Spinal cord (tissue), 10 donors: ENCODE measurements at regions not wholly inside any gene's neighbourhood (a gene's known extent, or its start where the extent isn't known, plus 50 kb on each side); places are given as distances from the start of the nearest gene placed in this dataset. TPM values are rescaled to one million over a fixed set of nuclear protein-coding genes. Genes with fewer than 3 reads are reported as not detected.

Source experiments
- DNase-seq, 6 donors: peaks; one replicate each; pipeline versions ENCODE4 v3.0.0 to v3.0.0-alpha.2; 2013 to 2015; ENCODE audit warnings: low spot score in 6 of 6, low read depth in 4 of 6
- H3K27ac ChIP-seq: one replicate; pipeline ENCODE4 v1.5.1; 2013; ENCODE audit warnings: low read depth, low read length, control low read depth
- H3K27me3 ChIP-seq: one replicate; pipeline ENCODE4 v1.6.1; 2013; ENCODE audit warnings: low read length; ENCODE audit not compliant: control insufficient read depth, insufficient read depth
- H3K36me3 ChIP-seq: one replicate; pipeline ENCODE4 v1.6.1; 2013; ENCODE audit warnings: low read length; ENCODE audit not compliant: control insufficient read depth, insufficient read depth
- H3K4me1 ChIP-seq: one replicate; pipeline ENCODE4 v1.6.1; 2013; ENCODE audit warnings: low read length; ENCODE audit not compliant: control insufficient read depth, insufficient read depth
- H3K4me3 ChIP-seq: one replicate; pipeline ENCODE4 v1.5.1; 2013; ENCODE audit warnings: low read depth, low read length, control low read depth
- H3K9me3 ChIP-seq: one replicate; pipeline ENCODE4 v1.6.1; 2013; ENCODE audit warnings: low read length; ENCODE audit not compliant: control insufficient read depth, insufficient read depth
- WGBS: methylation state at CpG from one replicate; pipeline ENCODE4 v1.1.5; 2013; ENCODE audit warnings: missing lambda C conversion rate; ENCODE audit not compliant: insufficient coverage; 5-methylcytosine and 5-hydroxymethylcytosine counted together
- small RNA-seq: library from RNA; depleted of rRNA; stranded (forward); fragments of <200 nt; gene quantifications from one replicate; pipeline ENCODE3, GENCODE V24; 2014; ENCODE audit warnings: low replicate concordance
- donor health status: healthy.

DNA sequence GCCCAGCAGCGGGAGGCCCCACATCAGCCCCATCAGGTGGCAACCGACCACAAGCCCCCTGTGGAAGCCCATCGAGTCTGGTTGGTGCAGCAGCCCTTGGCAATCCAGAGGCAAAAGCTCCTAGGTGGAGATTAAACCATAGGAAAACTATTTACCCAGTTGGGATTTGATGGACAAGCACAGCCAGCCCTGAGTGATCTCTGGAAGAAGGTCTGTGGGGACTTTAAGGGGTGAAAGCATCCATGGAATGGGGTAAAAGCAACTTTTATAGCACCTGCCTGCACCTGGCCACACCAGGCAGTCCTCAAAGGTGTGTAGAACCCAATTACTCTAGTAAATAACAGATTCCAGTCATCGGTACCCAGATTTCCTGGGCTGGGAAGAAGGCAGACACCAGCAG is 206.3 kb downstream of the IGSF11 start:
- Histone ChIP-seq H3K4me3 (no peak overlapping the region), H3K4me1 (no peaks in the 10 kb centered on the region), H3K9me3 (no peaks in the 10 kb centered on the region), H3K27me3 (no peaks in the 10 kb centered on the region), H3K27ac (no peak overlapping the region), H3K36me3 (no peaks in the 10 kb centered on the region)
- 75% methylated on average over 3 of the region's 4 CpGs for WGBS
- no peak for DNase-seq

DNA sequence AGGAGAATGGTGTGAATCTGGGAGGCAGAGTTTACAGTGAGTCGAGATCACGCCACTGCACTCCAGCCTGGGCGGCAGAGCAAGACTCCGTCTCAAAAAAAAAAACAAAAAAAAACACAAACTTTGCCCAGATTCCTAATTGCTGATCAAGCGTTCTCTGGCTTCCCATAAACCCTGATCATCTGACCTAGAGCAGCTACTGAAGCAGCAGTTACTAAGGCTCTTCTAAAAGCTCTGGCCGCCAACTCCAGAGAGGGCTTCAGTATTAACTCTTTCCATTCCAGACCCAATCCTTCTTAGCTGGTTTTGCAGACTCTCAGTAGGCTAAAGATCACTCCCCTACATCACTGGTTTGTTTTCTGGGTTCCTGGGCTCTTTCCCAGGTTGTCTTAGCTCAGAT is 201.6 kb downstream of the IGSF11 start:
- no peaks in the 10 kb centered on the region for H3K9me3 ChIP-seq
- H3K4me3 ChIP-seq, result no peak overlapping the region
- 29% methylated on average over 3 of the region's 6 CpGs for WGBS
- no peaks in the 10 kb centered on the region for H3K36me3 ChIP-seq
- no peaks in the 10 kb centered on the region for H3K4me1 ChIP-seq
- DNase-seq, result no peak
- H3K27ac ChIP-seq, result no peak overlapping the region
- H3K27me3 ChIP-seq, result no peaks in the 10 kb centered on the region

DNA sequence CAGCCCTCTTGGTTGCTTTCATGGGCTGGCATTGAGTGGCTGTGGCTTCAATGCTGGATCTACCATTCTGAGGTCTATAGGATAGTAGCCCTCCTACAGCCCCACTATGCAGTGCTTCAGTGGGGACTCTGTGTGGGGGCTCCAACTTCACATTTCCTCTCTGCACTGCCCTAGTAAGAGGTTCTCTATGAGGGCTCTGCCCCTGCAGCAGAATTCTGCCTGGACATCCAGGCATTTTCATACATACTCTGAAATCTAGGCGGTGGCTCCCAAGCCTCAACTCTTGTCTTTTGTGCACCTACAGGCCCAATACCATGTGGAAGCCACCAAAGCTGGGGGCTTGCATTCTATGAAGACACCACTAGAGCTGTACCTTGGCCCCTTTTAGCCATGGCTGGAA is 195.8 kb downstream of the IGSF11 start:
- 54% methylated on average over 1 of the region's 1 CpG for WGBS

DNA sequence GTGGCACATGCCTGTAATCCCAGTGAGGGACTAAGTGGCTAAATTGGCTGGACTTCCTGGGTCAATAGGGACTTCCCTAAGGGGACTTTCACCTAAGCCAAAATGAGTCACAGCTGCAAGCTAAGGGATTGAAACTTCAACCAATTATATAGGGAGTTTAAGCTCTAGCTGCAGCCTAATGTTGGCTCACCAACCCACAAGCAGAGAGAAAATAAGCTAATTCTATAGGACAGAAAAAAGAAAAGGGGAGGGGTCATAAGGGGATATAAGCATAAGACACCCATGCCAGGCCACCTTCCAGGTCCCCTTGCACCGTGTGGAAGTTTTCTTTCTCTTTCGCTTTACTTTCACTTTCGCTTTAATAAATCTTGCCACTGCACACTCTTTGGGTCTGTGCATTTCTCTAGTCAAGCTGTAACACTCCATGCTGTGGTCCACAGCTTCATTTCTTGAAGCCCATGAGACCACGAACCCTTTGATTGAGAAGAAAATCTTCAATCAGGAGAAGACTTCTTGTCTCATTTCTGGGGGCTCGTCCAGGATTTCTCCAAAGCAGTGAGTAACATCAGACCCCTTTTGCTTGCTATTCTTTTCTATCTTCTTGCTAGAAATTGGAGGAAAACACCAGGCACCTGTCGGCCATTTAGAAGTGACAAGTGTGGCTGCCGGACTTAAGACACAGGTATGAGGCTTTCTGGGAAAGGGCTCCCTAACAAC is 192.3 kb downstream of the IGSF11 start:
- no peaks in the 10 kb centered on the region for H3K27me3 ChIP-seq
- H3K27ac ChIP-seq, result no peak overlapping the region
- WGBS, result 94% methylated on average over 6 of the region's 7 CpGs
- H3K4me1 ChIP-seq, result no peaks in the 10 kb centered on the region
- no peaks in the 10 kb centered on the region for H3K36me3 ChIP-seq
- DNase-seq, result peak in 1 of 6 donors; percentile 3
- H3K4me3 ChIP-seq, result no peak overlapping the region
- H3K9me3 ChIP-seq, result peaks cover 14% of the 10 kb centered on the region

More for the DNA sequence above, 195.8 kb downstream of the IGSF11 start:
- H3K4me1 ChIP-seq, result no peaks in the 10 kb centered on the region
- peaks cover 12% of the 10 kb centered on the region for H3K9me3 ChIP-seq
- no peak for DNase-seq
- H3K27me3 ChIP-seq, result no peaks in the 10 kb centered on the region
- H3K4me3 ChIP-seq, result no peak overlapping the region
- H3K36me3 ChIP-seq, result no peaks in the 10 kb centered on the region
- no peak overlapping the region for H3K27ac ChIP-seq

- Histone ChIP-seq H3K9me3 (peaks cover 10% of the 10 kb centered on the region), H3K4me1 (no peaks in the 10 kb centered on the region), H3K27me3 (no peaks in the 10 kb centered on the region), H3K27ac (no peak overlapping the region), H3K4me3 (no peak overlapping the region), H3K36me3 (no peaks in the 10 kb centered on the region)
- DNase-seq, result no peak
- 89% methylated on average over 7 of the region's 7 CpGs for WGBS
Observed at GRCh38 chr3:118846176-118846575, 188.5 kb downstream of the IGSF11 start.

Small RNA genes lying in the stretch of these regions (small RNA-seq; reads per million reads assigned to genes)
- gene MIR4447, result not detected
- gene RF01884, result not detected
- 0.83 reads per million, percentile 74 among the genes with 10 or more reads in this experiment for gene RNU5E-8P
- not detected for gene RNU6-1200P
